HepG2 (cell line): ENCODE measurements at regions not wholly inside any gene's neighbourhood (a gene's known extent, or its start where the extent isn't known, plus 50 kb on each side); places are given as distances from the start of the nearest gene placed in this dataset.

Experiments
- ATAC-seq: fragments of 200-7000 bp; cut with Tn5 transposase; 3 replicates; pipeline ENCODE4 v1.9.1; 2020; ENCODE audit warnings: mild to moderate bottlenecking, moderate library complexity
- BruUV-seq: library from RNA; stranded (reverse); fragments of 400-500 nt; replicated peaks from 2 replicates; lab custom pipeline; 2021; lab: Mats Ljungman, UMichigan
- CTCF ChIA-PET: fragments of 300-600 bp; formaldehyde crosslinking; extraction: SDS; loops from one replicate; lab custom pipeline; 2021; ENCODE audit warnings: low total read pairs, inconsistent platforms, low intra/inter-chr PET ratio; lab: Yijun Ruan, JAX
- POLR2A ChIA-PET: fragments of 350-600 bp; sonication (Branson Sonifier 250); formaldehyde crosslinking; loops from one replicate; lab custom pipeline; 2020; ENCODE audit warnings: antibody characterized with exemption, inconsistent platforms; lab: Yijun Ruan, JAX
- DNase-seq: peaks from one replicate; pipeline ENCODE4 v3.0.0-alpha.2; 2015; ENCODE audit warnings: low spot score
- FAIRE-seq: peaks from 3 replicates; lab custom pipeline; 2011; peaks lifted over from hg19 to GRCh38; lab: Jason Lieb, UNC
- H2AFZ ChIP-seq: one replicate; pipeline ENCODE4 v1.6.1; 2011; ENCODE audit warnings: low read length, inconsistent platforms
- H3K27ac ChIP-seq: fragments of 300-600 bp; 3 replicates; pipeline ENCODE4 v1.8.0; 2011; ENCODE audit warnings: mixed run types, mild to moderate bottlenecking, mixed read lengths, low read length, inconsistent platforms; ENCODE audit not compliant: insufficient read depth; ENCODE audit errors: extremely low read length
- H3K27me3 ChIP-seq, 2 experiments: fragments of 200-600 bp in 1 of 2; 2 replicates in 1 of 2; 3 replicates in 1 of 2; pipeline versions ENCODE4 v1.6.0 to v1.8.0; 2011; ENCODE audit warnings: low read length in 2 of 2, mild to moderate bottlenecking in 2 of 2, moderate library complexity in 2 of 2, inconsistent platforms in 1 of 2; ENCODE audit not compliant: insufficient read depth in 2 of 2, control insufficient read depth in 1 of 2
- H3K36me3 ChIP-seq, 2 experiments: fragments of 200-600 bp in 1 of 2; replicated peaks in 1 of 2; 2 replicates in 1 of 2; 3 replicates in 1 of 2; pipeline versions ENCODE4 v1.5.1 to v1.8.0; 2011; ENCODE audit warnings: low read length in 2 of 2, inconsistent platforms in 1 of 2; ENCODE audit not compliant: insufficient read depth in 2 of 2, control insufficient read depth in 1 of 2
- H3K4me1 ChIP-seq: 2 replicates; pipeline ENCODE4 v1.5.1; 2012; ENCODE audit warnings: low read length, inconsistent platforms; ENCODE audit not compliant: insufficient read depth
- H3K4me2 ChIP-seq: 2 replicates; pipeline ENCODE4 v1.6.0; 2011; ENCODE audit warnings: low read depth, low read length, inconsistent platforms
- H3K4me3 ChIP-seq, 3 experiments: fragments of 200-600 bp in 1 of 3; sonication (generic), shearing (Covaris generic) in 1 of 3; replicated peaks in 1 of 3; 2 replicates each; pipeline ENCODE4 v1.5.1; 2011 to 2016; ENCODE audit warnings: low read length in 3 of 3, inconsistent platforms in 2 of 3, low read depth in 2 of 3, mild to moderate bottlenecking in 2 of 3, control low read depth in 1 of 3, mixed read lengths in 1 of 3; ENCODE audit not compliant: insufficient read depth in 1 of 3
- H3K79me2 ChIP-seq: one replicate; pipeline ENCODE4 v1.6.1; 2011; ENCODE audit warnings: low read length, inconsistent platforms; ENCODE audit not compliant: insufficient read depth
- H3K9ac ChIP-seq: 2 replicates; pipeline ENCODE4 v1.6.0; 2011; ENCODE audit warnings: mild to moderate bottlenecking, low read depth, low read length, inconsistent platforms; ENCODE audit not compliant: insufficient read depth
- H3K9me3 ChIP-seq: 2 replicates; pipeline ENCODE4 v1.5.1; 2012; ENCODE audit warnings: mild to moderate bottlenecking, low read length
- H4K20me1 ChIP-seq: 2 replicates; pipeline ENCODE4 v1.6.0; 2011; ENCODE audit warnings: inconsistent platforms, mild to moderate bottlenecking, low read length, moderate library complexity; ENCODE audit not compliant: insufficient read depth
- CCDC6 ChIP-seq: sonication (generic); formaldehyde crosslinking; IDR thresholded peaks from 2 replicates; pipeline ENCODE4 v1.8.1; 2022; ENCODE audit warnings: mild to moderate bottlenecking, missing genetic modification reagents, moderate library complexity
- CERS6 ChIP-seq: sonication (generic); formaldehyde crosslinking; IDR thresholded peaks from 2 replicates; pipeline ENCODE4 v1.5.0; 2020; ENCODE audit warnings: missing genetic modification reagents
- DNMT1 ChIP-seq: sonication (generic); formaldehyde crosslinking; IDR thresholded peaks from 2 replicates; pipeline ENCODE4 v1.5.1; 2020; ENCODE audit warnings: mild to moderate bottlenecking, missing genetic modification reagents
- HINFP ChIP-seq: sonication (generic); formaldehyde crosslinking; IDR thresholded peaks from 2 replicates; pipeline ENCODE4 v1.4.0; 2020; ENCODE audit warnings: low read depth, mild to moderate bottlenecking, missing genetic modification reagents
- KLF16 ChIP-seq, 2 experiments: sonication (generic) in 1 of 2; formaldehyde crosslinking in 1 of 2; IDR thresholded peaks; 2 replicates each; pipeline versions ENCODE4 v1.6.1 to v1.8.0; 2016 to 2023; ENCODE audit warnings: missing genetic modification reagents in 2 of 2, missing compliant biosample characterization in 1 of 2
- LBX2 ChIP-seq: sonication (generic); formaldehyde crosslinking; IDR thresholded peaks from 2 replicates; pipeline ENCODE4 v1.5.0; 2020; ENCODE audit warnings: missing genetic modification reagents, mild to moderate bottlenecking, borderline replicate concordance
- LCORL ChIP-seq, 2 experiments: fragments of 450-650 bp in 1 of 2; sonication (generic) in 1 of 2; formaldehyde crosslinking in 1 of 2; IDR thresholded peaks; 2 replicates each; pipeline versions ENCODE4 v1.5.0 to v1.6.1; 2017 to 2020; ENCODE audit warnings: antibody characterized with exemption in 1 of 2, missing genetic modification reagents in 1 of 2
- NKX3-1 ChIP-seq: sonication (generic); formaldehyde crosslinking; IDR thresholded peaks from 2 replicates; pipeline ENCODE4 v1.5.0; 2020; ENCODE audit warnings: missing genetic modification reagents
- RFX1 ChIP-seq: fragments of 450-650 bp; IDR thresholded peaks from 2 replicates; pipeline ENCODE4 v1.6.1; 2017
- TAF15 ChIP-seq: fragments of 200-400 bp; formaldehyde crosslinking; IDR thresholded peaks from one replicate; pipeline ENCODE4 v1.6.1; 2018; ENCODE audit warnings: mild to moderate bottlenecking, low read depth, low read length; ENCODE audit not compliant: poor library complexity, severe bottlenecking
- YEATS4 ChIP-seq: sonication (generic); formaldehyde crosslinking; IDR thresholded peaks from 2 replicates; pipeline ENCODE4 v1.4.0; 2020; ENCODE audit warnings: missing genetic modification reagents, borderline replicate concordance
- ZBTB21 ChIP-seq: sonication (generic); formaldehyde crosslinking; IDR thresholded peaks from 2 replicates; pipeline ENCODE4 v1.4.0; 2020; ENCODE audit warnings: missing genetic modification reagents
- ZMYM2 ChIP-seq: sonication (generic); formaldehyde crosslinking; IDR thresholded peaks from 2 replicates; pipeline ENCODE4 v1.8.0; 2022; ENCODE audit warnings: mild to moderate bottlenecking, missing genetic modification reagents
- ZNF337 ChIP-seq: sonication (generic); formaldehyde crosslinking; IDR thresholded peaks from 2 replicates; pipeline ENCODE4 v1.5.1; 2020; ENCODE audit warnings: missing genetic modification reagents, low read depth, mild to moderate bottlenecking, borderline replicate concordance
- ZNF660 ChIP-seq: sonication (generic); formaldehyde crosslinking; IDR thresholded peaks from 2 replicates; pipeline ENCODE4 v1.5.1; 2020; ENCODE audit warnings: mild to moderate bottlenecking, low read depth, missing genetic modification reagents, borderline replicate concordance
- ZNF83 ChIP-seq: sonication (generic); formaldehyde crosslinking; IDR thresholded peaks from 2 replicates; pipeline ENCODE4 v1.4.0; 2020; ENCODE audit warnings: missing genetic modification reagents, mild to moderate bottlenecking, borderline replicate concordance
- WGBS: methylation state at CpG from one replicate; pipeline ENCODE4 v1.1.6; 2017; ENCODE audit warnings: low lambda C conversion rate; 5-methylcytosine and 5-hydroxymethylcytosine counted together
- in situ Hi-C: cut with HindIII; loops from 2 replicates; pipeline ENCODE4 v1.10.0; 2017; ENCODE audit warnings: low pct_unique_long_range_greater_than_20kb; ENCODE audit not compliant: extremely low pct_ligation_motif_present
- intact Hi-C: fragments of 100-400 bp; cut with micrococcal nuclease; formaldehyde crosslinking; loops from one replicate; pipeline ENCODE4 v1.10.0; 2022; ENCODE audit not compliant: unreplicated experiment

- TF ChIP-seq CCDC6 (CRISPR knock-in tag) (no peak), ZNF337 (CRISPR knock-in tag) (no peak), YEATS4 (CRISPR knock-in tag) (no peak), LBX2 (CRISPR knock-in tag) (no peak), TAF15 (no peak), CERS6 (no peak), LCORL (IDR thresholded peaks at IDR 0.05) (no peak), LCORL (CRISPR knock-in tag; IDR thresholded peaks at IDR 0.05) (no peak), ZMYM2 (CRISPR knock-in tag) (no peak), HINFP (CRISPR knock-in tag) (no peak), ZNF83 (CRISPR knock-in tag) (no peak), RFX1 (no peak), NKX3-1 (CRISPR knock-in tag) (no peak), ZBTB21 (no peak), DNMT1 (no peak), ZNF660 (CRISPR knock-in tag) (no peak), KLF16 (CRISPR knock-in tag; IDR thresholded peaks at IDR 0.05) (no peak)
- TF ChIP-seq, all 625 proteins: peak for 0
- Histone ChIP-seq H3K79me2 (no peaks in the 10 kb centered on the region), H3K27ac (no peak overlapping the region), H3K9me3 (no peaks in the 10 kb centered on the region; the same call in 1 of the 2 replicates), H3K36me3 (no peaks in the 10 kb centered on the region), H3K4me3 (no peak overlapping the region), H3K9ac (no peak overlapping the region), H3K27me3 (no peaks in the 10 kb centered on the region), H2AFZ (no peak overlapping the region), H3K4me1 (no peaks in the 10 kb centered on the region), H3K4me2 (no peak overlapping the region), H4K20me1 (no peaks in the 10 kb centered on the region)
- no TSS peak for BruUV-seq
- 0% methylated on average over 1 of the region's 5 CpGs for WGBS
- DNase-seq = no peak
- ATAC-seq = no peak
- no peak for FAIRE-seq
- POLR2A ChIA-PET = no interaction called here
- in situ Hi-C loops = no loop called here
- intact Hi-C loops = no loop called here
- CTCF ChIA-PET = no interaction called here
Observed at GRCh38 chrX:122421434-122422121, 762.5 kb upstream of the GRIA3 start.
